Stimulated activated CD4-positive, alpha-beta T cell treated with anti-CD3 and anti-CD28 coated beads, Interleukin-1b, Interleukin-23, amount 100 ng/mL, for 48 hours (primary cell): ENCODE measurements at regions not wholly inside any gene's neighbourhood (a gene's known extent, or its start where the extent isn't known, plus 50 kb on each side); places are given as distances from the start of the nearest gene placed in this dataset.

ENCODE experiments used
- DNase-seq: peaks from one replicate; pipeline ENCODE4 v3.0.0-alpha.2; 2020

DNA sequence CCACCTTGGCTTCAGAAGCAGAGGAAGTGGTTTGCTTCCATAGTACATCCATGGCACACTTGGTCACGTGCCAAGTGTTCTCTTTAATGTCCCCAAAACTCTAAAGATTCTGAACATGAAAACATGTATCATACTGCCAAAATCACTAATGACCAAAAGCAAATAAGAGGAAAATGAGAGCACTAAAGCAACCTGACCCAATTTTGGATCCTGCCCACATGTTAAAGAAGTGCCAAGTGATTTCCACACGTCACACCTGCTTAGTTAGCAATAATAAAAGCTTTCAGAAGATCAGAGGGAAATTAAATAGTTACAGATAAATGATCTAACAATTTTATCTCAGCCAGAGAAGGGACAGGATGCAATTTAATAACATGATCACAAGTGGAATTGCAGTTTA is 1170.0 kb downstream of the XPNPEP1 start:
- no peak for DNase-seq

DNA sequence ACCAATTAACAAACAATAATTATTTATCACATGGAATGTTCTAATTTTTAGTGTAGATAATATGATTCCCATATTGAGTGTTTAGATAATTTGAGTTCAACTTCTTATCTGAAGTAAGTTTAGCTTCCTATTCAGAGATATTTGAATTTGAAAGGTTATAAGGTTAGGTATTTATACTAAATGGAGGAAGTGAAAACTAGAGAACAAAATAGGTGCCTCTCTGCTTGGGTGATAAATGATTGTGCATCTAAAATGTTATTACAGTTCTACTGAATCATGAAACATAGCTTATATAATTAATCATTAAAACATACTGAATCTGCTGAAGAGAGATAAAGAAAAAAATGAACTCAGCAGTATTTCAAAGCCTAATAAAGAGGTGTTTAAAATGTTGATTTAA is 1174.3 kb downstream of the XPNPEP1 start:
- DNase-seq, result no peak

- no peak for DNase-seq
Measured at GRCh38 chr10:108736111-108736510, 1187.2 kb downstream of the XPNPEP1 start.

- DNase-seq, result no peak
Measured at GRCh38 chr10:108735380-108735779, 1187.9 kb downstream of the XPNPEP1 start.

- DNase-seq, result no peak
Measured at GRCh38 chr10:108721874-108722273, 1201.4 kb downstream of the XPNPEP1 start.

GRCh38 chr10:108716352-108716751 is 1207.0 kb downstream of the XPNPEP1 start:
- no peak for DNase-seq

DNA sequence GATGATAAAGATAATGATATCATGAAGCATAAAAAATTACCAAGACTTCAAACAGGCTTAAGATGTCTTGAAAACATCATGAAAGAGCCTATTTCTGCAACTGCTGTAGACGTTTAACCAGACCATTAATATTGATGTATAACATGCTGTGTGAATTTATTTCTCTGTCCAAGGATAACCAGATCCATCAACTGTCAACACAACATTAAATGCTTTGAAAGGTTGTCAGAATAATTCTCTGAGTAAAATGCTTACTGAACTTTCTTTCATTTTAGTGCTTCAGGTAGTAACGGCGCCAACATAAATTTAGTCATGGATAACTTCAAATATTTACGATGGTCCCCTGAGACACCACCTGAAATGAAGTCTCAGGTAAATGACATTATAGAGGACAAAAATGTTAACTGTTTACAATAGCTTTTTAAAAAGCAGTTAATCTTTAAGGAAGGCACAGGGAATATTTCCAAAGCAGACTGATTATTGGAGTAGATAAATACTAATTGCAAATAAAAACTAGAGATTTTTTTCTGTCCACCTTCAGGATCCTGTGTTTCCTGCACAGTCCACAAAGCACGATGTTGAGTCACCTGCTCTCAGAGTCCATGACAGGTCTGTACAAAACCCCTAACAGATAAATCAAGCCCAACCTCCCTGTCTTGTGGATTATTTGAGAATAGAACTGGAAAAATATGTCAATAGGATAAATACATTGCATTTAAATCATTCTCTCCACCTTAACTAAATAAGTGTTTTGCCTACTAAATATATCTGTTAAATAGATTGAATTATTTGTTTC is 1213.2 kb downstream of the XPNPEP1 start:
- DNase-seq, result no peak

DNA sequence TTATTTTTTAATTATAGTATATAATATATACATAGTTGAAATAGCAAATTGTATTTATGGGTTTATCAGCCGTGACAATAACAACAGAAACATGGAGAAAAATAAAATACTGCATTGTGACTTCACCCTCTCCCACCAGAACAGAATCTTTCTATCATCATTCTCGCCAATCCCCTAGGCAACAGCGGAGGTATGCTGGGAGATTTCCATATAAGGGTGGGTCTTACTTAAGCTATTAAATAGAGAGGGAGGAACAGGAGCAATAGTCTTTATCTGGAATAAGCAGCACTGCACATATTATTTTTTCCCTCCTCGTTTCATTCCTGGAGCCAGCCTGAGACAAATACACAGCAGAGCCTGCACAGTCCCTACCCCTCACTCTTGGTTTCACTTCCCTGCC is 1214.9 kb downstream of the XPNPEP1 start:
- DNase-seq, result no peak

- DNase-seq, result no peak
Measured at GRCh38 chr10:108696792-108697477, 1226.4 kb downstream of the XPNPEP1 start.

GRCh38 chr10:108691126-108691525 is 1232.2 kb downstream of the XPNPEP1 start:
- no peak for DNase-seq

DNA sequence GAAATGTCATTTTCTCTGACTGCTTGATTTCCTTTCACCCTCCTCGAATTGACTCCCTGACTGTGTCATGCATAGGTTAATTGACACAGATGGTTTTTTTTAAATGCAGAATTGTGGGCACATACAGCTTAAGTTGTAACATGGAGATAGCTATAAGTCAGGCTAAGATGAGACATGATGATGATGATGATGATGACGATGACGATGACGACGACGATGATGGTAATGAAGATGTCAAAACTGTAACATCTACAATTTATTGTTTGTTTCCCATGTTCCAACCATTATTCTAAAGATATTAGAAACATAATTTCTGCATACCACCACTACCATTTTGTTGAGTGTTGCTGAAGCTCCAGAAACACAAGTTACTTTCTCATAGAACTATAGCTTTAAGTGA is 1232.8 kb downstream of the XPNPEP1 start:
- DNase-seq, result no peak

DNA sequence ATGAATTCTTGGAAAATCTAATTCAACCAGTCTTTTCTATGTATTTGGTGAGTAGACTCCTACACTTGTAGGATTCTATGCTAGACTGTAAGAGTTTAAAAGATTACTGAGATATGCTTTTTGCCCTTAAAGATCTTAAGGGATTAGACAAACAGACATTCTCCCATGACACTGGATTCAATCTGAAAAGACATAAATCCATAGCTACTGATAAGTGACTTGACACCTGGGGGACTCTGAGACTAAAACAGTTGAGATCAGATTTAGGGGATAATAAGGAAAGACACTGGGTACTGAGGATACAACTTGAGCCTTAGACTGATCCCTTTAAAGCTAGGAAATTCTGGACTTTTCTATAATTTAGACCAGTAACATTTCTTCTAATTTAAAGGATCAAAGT is 1233.4 kb downstream of the XPNPEP1 start:
- no peak for DNase-seq

DNA sequence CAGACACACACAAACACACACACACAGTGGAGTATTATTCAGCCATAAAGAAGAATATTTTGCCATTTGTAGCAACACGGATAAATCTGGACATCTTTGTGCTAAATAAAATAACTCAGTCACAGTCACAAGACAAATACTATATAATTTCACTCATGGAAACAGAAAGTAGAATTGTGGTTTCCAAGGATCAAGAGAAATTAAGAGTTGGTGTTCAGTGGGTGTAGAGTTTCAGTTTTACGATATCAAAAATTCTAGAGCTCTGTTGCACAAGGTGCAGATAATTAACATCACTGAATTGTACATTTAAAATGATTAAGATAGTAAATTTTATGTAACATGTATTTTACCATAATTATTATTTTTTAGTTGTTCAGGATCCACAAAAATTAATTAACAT is 1235.0 kb downstream of the XPNPEP1 start:
- DNase-seq, result no peak

GRCh38 chr10:108685863-108686531 is 1237.3 kb downstream of the XPNPEP1 start:
- DNase-seq, result no peak

DNA sequence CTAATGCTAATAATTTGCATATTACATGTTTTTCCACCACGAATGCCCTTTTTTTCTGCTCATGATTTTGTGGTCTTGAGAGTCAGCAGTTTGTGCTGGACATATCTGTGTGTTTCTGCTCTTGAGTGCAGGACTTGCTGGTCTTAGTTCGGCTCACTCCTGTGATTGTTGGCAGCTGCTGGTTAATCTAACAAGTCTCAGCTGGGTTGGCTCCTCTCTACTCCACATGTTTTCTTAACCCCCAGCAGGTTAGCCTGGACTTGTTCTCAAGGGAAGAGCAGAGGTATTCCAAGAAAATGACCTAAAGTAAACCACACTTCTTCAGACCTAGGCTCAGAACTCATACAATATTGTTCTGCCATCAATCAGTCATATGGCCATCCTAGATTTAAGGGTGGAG is 1238.9 kb downstream of the XPNPEP1 start:
- no peak for DNase-seq

DNA sequence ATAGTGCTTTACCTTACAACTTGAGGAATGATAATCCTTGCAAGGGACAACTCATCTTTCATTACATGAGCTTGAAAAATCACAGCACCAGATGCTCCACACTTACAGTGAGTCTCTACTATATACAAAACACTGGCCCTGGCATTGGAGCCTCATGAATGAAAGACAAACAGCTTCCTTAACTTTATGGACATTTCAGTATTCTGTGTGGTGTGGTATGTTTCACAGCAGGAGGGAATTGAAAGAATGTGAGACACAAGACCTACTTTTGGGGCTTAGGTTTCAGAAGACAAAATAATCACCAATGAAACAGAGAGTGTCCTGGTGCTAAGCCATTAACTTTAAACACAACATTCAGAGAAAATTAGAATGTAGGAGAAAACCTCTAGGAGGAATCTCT is 1249.6 kb downstream of the XPNPEP1 start:
- DNase-seq, result no peak

GRCh38 chr10:108663587-108663986 is 1259.7 kb downstream of the XPNPEP1 start:
- DNase-seq, result no peak

DNA sequence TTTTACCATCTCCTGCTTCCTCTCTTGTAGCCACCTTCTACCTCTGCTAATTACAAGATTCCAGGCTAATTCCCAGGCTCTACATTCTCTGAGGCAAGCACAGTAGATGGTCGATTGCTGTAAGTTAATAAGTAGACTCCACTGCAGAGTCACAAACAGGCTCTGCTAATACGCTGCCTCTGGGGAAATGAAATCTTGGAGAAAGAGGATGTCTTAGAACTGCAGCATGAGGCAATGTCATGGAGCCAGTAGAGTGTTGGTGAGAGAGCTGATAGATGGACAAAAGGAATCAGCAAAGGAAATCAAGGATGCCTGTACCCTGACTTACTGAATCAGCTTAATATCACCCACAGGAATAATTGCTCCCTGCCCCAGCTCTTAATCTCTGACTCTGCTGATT is 1260.3 kb downstream of the XPNPEP1 start:
- no peak for DNase-seq

DNA sequence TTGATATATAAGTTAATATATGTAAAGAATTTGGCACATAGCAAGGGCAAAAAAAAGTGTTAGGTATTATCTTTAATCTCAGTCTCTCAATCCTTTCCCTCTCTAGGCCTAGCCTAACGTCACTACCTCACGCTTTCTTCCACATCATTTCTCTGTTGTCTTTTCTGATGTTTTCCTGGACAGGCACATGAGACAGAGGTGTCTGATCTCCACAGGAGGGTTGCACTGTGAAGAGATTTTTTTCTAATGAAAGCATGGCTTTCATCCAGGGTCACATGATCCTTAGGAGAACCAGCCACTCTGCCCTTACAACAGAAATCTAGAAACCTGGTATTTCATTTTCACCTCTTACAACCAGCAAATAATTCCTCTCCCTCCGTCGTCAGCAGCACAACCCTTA is 1268.3 kb downstream of the XPNPEP1 start:
- no peak for DNase-seq

GRCh38 chr10:108653531-108653930 is 1269.8 kb downstream of the XPNPEP1 start:
- DNase-seq, result no peak

GRCh38 chr10:108639010-108639409 is 1284.3 kb downstream of the XPNPEP1 start:
- no peak for DNase-seq

DNA sequence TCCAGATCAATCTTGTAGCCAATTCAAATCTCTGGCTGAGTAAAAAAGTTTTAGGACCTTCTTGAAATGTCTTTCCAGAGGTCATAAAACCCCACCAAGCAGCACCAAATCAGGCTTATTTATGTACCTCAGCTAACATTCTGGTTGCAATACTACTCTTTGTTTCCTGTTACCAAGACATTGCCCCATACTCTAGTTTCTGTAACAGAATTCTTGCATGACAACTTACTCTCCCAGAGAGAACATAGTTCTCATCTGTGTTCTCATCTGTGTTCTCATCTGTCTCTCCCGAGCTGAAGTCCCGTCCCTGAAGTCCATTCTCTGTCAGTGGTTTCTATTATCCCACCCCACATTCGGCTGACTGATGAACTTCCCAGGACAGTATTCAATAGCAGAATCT is 1285.1 kb downstream of the XPNPEP1 start:
- DNase-seq, result no peak

DNA sequence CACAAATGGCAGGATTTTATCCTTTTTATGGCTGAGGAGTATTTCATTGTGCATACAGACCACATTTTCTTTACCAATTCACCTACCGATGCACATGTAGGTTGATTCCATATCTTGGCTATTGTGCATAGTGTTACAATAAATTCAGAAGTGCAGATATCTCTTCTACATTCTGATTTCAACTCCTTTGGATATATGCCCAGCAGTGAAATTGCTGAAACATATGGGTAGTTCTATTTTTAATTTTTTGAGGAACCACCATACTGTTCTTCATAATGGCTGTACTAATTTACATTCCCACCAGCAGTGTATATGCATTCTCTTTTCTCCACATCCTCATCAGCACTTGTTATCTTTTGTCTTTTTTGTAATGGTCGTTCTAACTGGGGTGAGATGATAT is 1290.3 kb downstream of the XPNPEP1 start:
- DNase-seq, result no peak

DNA sequence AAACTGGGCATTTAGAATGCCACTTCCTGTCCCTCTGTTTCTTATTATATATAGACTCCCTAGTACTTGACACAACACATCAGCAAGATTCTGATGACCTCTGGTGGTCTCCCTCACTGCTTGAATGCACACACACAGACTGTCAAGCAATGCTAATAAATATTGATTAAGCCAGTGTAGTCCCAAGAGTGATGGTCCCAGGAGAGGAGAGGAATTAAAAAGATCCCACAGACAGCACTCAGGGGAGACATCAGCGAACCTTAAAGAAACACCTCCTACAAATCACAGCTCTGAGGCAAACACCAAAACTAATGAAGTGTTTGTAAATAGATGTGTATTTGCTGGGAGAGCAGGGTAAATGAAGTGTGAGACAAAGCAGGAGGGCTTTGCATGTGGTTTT is 1291.2 kb downstream of the XPNPEP1 start:
- no peak for DNase-seq
